Ovary (tissue), 3 donors: ENCODE measurements at regions not wholly inside any gene's neighbourhood (a gene's known extent, or its start where the extent isn't known, plus 50 kb on each side); places are given as distances from the start of the nearest gene placed in this dataset.

Experiments
- EP300 ChIP-seq: sonication (generic); formaldehyde crosslinking; IDR thresholded peaks from one replicate; pipeline ENCODE4 v1.6.1; 2017; ENCODE audit warnings: antibody characterized with exemption
- POLR2A ChIP-seq: fragments of 450-650 bp; IDR thresholded peaks from one replicate; pipeline ENCODE4 v1.6.1; 2017; ENCODE audit warnings: antibody characterized with exemption, mild to moderate bottlenecking, moderate library complexity
- TF ChIP-seq, protein P1 (sequence below), 3 donors: fragments of 450-650 bp in 2 of 3; fragments of 200-600 bp in 1 of 3; IDR thresholded peaks; one replicate each; pipeline versions ENCODE4 v1.5.1 to v1.8.0; 2016 to 2022; ENCODE audit warnings: antibody characterized with exemption in 3 of 3, mild to moderate bottlenecking in 1 of 3
- donor health status: DM: no; HTN: no; CAD: no.

DNA sequence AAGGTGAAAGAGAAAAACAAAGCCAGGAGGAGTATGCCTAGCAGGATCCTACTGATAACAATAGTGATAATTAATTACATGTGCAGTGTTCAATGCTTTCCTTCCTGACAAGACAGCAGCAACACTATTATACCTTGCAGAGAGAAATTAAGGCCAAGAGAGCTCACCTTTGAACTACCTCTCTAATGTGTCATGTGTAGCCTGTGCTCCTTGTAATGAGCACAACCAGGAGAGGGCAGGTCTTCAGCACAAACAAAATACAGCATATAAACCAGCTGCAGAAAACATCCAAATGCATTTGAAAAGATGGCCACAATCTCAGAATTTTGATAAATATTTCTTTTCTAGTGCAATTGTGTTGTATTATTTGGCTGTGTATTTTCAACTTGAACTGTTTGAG lies 1425.7 kb downstream of the DSC3 start:
- TF ChIP-seq, protein P1, sequence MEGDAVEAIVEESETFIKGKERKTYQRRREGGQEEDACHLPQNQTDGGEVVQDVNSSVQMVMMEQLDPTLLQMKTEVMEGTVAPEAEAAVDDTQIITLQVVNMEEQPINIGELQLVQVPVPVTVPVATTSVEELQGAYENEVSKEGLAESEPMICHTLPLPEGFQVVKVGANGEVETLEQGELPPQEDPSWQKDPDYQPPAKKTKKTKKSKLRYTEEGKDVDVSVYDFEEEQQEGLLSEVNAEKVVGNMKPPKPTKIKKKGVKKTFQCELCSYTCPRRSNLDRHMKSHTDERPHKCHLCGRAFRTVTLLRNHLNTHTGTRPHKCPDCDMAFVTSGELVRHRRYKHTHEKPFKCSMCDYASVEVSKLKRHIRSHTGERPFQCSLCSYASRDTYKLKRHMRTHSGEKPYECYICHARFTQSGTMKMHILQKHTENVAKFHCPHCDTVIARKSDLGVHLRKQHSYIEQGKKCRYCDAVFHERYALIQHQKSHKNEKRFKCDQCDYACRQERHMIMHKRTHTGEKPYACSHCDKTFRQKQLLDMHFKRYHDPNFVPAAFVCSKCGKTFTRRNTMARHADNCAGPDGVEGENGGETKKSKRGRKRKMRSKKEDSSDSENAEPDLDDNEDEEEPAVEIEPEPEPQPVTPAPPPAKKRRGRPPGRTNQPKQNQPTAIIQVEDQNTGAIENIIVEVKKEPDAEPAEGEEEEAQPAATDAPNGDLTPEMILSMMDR (IDR thresholded peaks at IDR 0.05), result no peak
- TF ChIP-seq POLR2A (no peak), EP300 (no peak)
